ENCODE measurements at regions not wholly inside any gene's neighbourhood (a gene's known extent, or its start where the extent isn't known, plus 50 kb on each side); places are given as distances from the start of the nearest gene placed in this dataset.
A peak's percentile ranks its signal among the peaks of the same experiment; 100 is the strongest.

DNA sequence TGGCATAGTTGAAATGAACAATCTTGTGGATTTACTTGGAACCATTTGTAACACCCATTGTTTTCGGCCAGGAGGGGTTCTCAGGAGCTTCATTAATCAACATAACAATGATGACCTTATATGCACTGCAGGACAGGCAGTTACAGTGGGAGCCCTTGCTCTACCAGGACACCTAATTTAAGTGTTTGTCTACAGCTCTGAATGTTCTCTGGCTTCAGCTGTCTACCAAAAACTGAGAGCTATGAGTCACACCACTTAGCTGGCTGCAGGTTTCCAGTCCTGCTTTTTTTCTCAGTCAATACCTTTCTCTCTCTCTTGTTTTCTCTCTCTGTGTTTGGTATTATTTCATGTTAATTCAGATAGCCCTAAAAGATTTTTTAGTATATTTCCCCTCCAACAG is 105.4 kb upstream of the MBNL2 start (continued):
- TF ChIP-seq REST (IDR thresholded peaks at IDR 0.05; ENCODE audit: low read depth, low read length): no peak
- no peak for TF ChIP-seq TAF1 (IDR thresholded peaks at IDR 0.05; ENCODE audit: borderline replicate concordance, low read depth, low read length)
- no peak for TF ChIP-seq RCOR1 (IDR thresholded peaks at IDR 0.05; ENCODE audit: low read length)
- TF ChIP-seq SIN3A (IDR thresholded peaks at IDR 0.05; ENCODE audit: borderline replicate concordance, low read depth, low read length): no peak
- no peak for TF ChIP-seq ELF1 (IDR thresholded peaks at IDR 0.05)
- TF ChIP-seq CHD2 (IDR thresholded peaks at IDR 0.05; ENCODE audit: low read length, partially characterized antibody): no peak
- TF ChIP-seq MEF2A (IDR thresholded peaks at IDR 0.05; ENCODE audit: borderline replicate concordance, low read depth): no peak
- TF ChIP-seq, protein P1, sequence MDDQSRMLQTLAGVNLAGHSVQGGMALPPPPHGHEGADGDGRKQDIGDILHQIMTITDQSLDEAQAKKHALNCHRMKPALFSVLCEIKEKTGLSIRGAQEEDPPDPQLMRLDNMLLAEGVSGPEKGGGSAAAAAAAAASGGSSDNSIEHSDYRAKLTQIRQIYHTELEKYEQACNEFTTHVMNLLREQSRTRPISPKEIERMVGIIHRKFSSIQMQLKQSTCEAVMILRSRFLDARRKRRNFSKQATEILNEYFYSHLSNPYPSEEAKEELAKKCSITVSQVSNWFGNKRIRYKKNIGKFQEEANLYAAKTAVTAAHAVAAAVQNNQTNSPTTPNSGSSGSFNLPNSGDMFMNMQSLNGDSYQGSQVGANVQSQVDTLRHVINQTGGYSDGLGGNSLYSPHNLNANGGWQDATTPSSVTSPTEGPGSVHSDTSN (IDR thresholded peaks at IDR 0.05): peak; percentile 77
- TF ChIP-seq, protein P2, sequence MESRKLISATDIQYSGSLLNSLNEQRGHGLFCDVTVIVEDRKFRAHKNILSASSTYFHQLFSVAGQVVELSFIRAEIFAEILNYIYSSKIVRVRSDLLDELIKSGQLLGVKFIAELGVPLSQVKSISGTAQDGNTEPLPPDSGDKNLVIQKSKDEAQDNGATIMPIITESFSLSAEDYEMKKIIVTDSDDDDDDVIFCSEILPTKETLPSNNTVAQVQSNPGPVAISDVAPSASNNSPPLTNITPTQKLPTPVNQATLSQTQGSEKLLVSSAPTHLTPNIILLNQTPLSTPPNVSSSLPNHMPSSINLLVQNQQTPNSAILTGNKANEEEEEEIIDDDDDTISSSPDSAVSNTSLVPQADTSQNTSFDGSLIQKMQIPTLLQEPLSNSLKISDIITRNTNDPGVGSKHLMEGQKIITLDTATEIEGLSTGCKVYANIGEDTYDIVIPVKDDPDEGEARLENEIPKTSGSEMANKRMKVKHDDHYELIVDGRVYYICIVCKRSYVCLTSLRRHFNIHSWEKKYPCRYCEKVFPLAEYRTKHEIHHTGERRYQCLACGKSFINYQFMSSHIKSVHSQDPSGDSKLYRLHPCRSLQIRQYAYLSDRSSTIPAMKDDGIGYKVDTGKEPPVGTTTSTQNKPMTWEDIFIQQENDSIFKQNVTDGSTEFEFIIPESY (IDR thresholded peaks at IDR 0.05; ENCODE audit: borderline replicate concordance, low read depth): no peak
- TF ChIP-seq RXRA (IDR thresholded peaks at IDR 0.05; ENCODE audit: borderline replicate concordance, low read depth): peak; percentile 37; the same call in 1 of the 2 replicates

- TF ChIP-seq EZH2phosphoT487 (IDR thresholded peaks at IDR 0.05; ENCODE audit: borderline replicate concordance, low read depth): no peak
- no peak for TF ChIP-seq TCF12 (IDR thresholded peaks at IDR 0.05)
- TF ChIP-seq NRF1 (IDR thresholded peaks at IDR 0.05; ENCODE audit: low read depth, low read length): no peak
- TF ChIP-seq REST (IDR thresholded peaks at IDR 0.05; ENCODE audit: low read depth, low read length): no peak
- TF ChIP-seq, protein P3, sequence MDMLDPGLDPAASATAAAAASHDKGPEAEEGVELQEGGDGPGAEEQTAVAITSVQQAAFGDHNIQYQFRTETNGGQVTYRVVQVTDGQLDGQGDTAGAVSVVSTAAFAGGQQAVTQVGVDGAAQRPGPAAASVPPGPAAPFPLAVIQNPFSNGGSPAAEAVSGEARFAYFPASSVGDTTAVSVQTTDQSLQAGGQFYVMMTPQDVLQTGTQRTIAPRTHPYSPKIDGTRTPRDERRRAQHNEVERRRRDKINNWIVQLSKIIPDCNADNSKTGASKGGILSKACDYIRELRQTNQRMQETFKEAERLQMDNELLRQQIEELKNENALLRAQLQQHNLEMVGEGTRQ (IDR thresholded peaks at IDR 0.05; ENCODE audit: borderline replicate concordance, low read depth, low read length): no peak
- TF ChIP-seq TEAD4 (IDR thresholded peaks at IDR 0.05; ENCODE audit: borderline replicate concordance, insufficient read depth): no peak
- TF ChIP-seq GABPA (IDR thresholded peaks at IDR 0.05; ENCODE audit: low read depth): no peak
- no peak for TF ChIP-seq YY1 (IDR thresholded peaks at IDR 0.05; ENCODE audit: low read depth)
- TF ChIP-seq SIN3A (IDR thresholded peaks at IDR 0.05; ENCODE audit: borderline replicate concordance, low read depth, low read length): no peak
- TF ChIP-seq RAD21 (IDR thresholded peaks at IDR 0.05; ENCODE audit: low read length): no peak
- no peak for TF ChIP-seq TAF1 (IDR thresholded peaks at IDR 0.05; ENCODE audit: borderline replicate concordance, low read depth, low read length)
- no peak for TF ChIP-seq RFX5 (IDR thresholded peaks at IDR 0.05; ENCODE audit: low read length)
- Histone ChIP-seq H3K9me3 (no peaks in the 10 kb centered on the region), H3K27me3 (ENCODE audit: insufficient read depth) (no peaks in the 10 kb centered on the region), H3K9me2 (no peaks in the 10 kb centered on the region), H3K4me1 (ENCODE audit: control insufficient read depth in 1 of 2, insufficient read depth in 2 of 2, low read depth in 1 of 2, low read length in 1 of 2) (peaks cover 8 to 61% of the 10 kb centered on the region in 2 experiments), H3K4me3 (ENCODE audit: low read depth in 2 of 2, low read length in 1 of 2) (no peak overlapping the region), H3K27ac (ENCODE audit: low read depth in 2 of 2, low read length in 1 of 2) (peak overlapping the region; percentile 60 to 82; a peak in 3 of 4 replicates), H3K36me3 (replicated peaks in 1 of 2; ENCODE audit: control insufficient read depth in 1 of 2, insufficient read depth in 2 of 2, low read length in 1 of 2) (no peaks in the 10 kb centered on the region), H3K4me2 (peak overlapping the region; percentile 42; the same call in 1 of the 2 replicates), H3F3A (replicated peaks; ENCODE audit: insufficient read depth) (peaks cover 45% of the 10 kb centered on the region), H3K9ac (no peak overlapping the region), H2AFZ (ENCODE audit: low read depth) (no peak overlapping the region), H3K79me2 (ENCODE audit: insufficient read depth) (no peaks in the 10 kb centered on the region; the same call in 1 of the 2 replicates), H4K20me1 (ENCODE audit: insufficient read depth) (no peaks in the 10 kb centered on the region)
- ChIA-PET CTCF (no interaction called here), POLR2A (no interaction called here)
- no peak for DNase-seq
- WGBS (ENCODE audit: low lambda C conversion rate): 98% methylated on average over 5 of the region's 5 CpGs
Observed at GRCh38 chr13:97117388-97117910, 104.7 kb upstream of the MBNL2 start.
